ENCODE measurements at regions not wholly inside any gene's neighbourhood (a gene's known extent, or its start where the extent isn't known, plus 50 kb on each side); places are given as distances from the start of the nearest gene placed in this dataset.
"Not testable (repeated sequence)": the region's sequence is repeated elsewhere in the genome, so short reads cannot be mapped to it uniquely, and the experiment has no call there.

- no peaks in the 10 kb centered on the region for H3K27me3 Mint-ChIP-seq (ENCODE audit: low read depth)
- H3K4me1 Mint-ChIP-seq = no peaks in the 10 kb centered on the region
- H3K9me3 Mint-ChIP-seq = peaks cover 38% of the 10 kb centered on the region
- TF ChIP-seq CTCF (IDR thresholded peaks at IDR 0.05; ENCODE audit: unreplicated experiment) = no peak
- H3K36me3 Mint-ChIP-seq = no peaks in the 10 kb centered on the region
- no peak for DNase-seq (ENCODE audit: low spot score in 2 of 2, unreplicated experiment in 2 of 2)
- H3K4me3 Mint-ChIP-seq = no peak overlapping the region
- no peak overlapping the region for H3K27ac Mint-ChIP-seq
Observed at GRCh38 chr3:5505163-5505562, 317.7 kb downstream of the EDEM1 start.

GRCh38 chr3:5505997-5506396 is 318.5 kb downstream of the EDEM1 start:
- no peaks in the 10 kb centered on the region for H3K4me1 Mint-ChIP-seq
- H3K9me3 Mint-ChIP-seq = peaks cover 41% of the 10 kb centered on the region
- H3K27me3 Mint-ChIP-seq (ENCODE audit: low read depth) = no peaks in the 10 kb centered on the region
- H3K36me3 Mint-ChIP-seq = no peaks in the 10 kb centered on the region
- TF ChIP-seq CTCF (IDR thresholded peaks at IDR 0.05; ENCODE audit: unreplicated experiment) = no peak
- no peak overlapping the region for H3K4me3 Mint-ChIP-seq
- no peak overlapping the region for H3K27ac Mint-ChIP-seq
- DNase-seq (ENCODE audit: low spot score in 2 of 2, unreplicated experiment in 2 of 2) = no peak

GRCh38 chr3:5508860-5509259 is 321.4 kb downstream of the EDEM1 start:
- not testable (repeated sequence) for H3K36me3 Mint-ChIP-seq

GRCh38 chr3:5510300-5510699 is 322.8 kb downstream of the EDEM1 start:
- no peak for TF ChIP-seq CTCF (IDR thresholded peaks at IDR 0.05; ENCODE audit: unreplicated experiment)
- no peak for DNase-seq (ENCODE audit: low spot score in 2 of 2, unreplicated experiment in 2 of 2)
- Mint-ChIP-seq H3K36me3 (no peaks in the 10 kb centered on the region), H3K9me3 (peaks cover 72% of the 10 kb centered on the region), H3K4me1 (no peaks in the 10 kb centered on the region), H3K27ac (no peak overlapping the region), H3K4me3 (no peak overlapping the region), H3K27me3 (ENCODE audit: low read depth) (no peaks in the 10 kb centered on the region)

More at GRCh38 chr3:5508860-5509259, 321.4 kb downstream of the EDEM1 start:
- DNase-seq (ENCODE audit: low spot score in 2 of 2, unreplicated experiment in 2 of 2); H3K4me1 Mint-ChIP-seq; H3K27me3 Mint-ChIP-seq (ENCODE audit: low read depth); H3K4me3 Mint-ChIP-seq; H3K27ac Mint-ChIP-seq: not testable (repeated sequence)
- H3K9me3 Mint-ChIP-seq = peaks cover 68% of the 10 kb centered on the region

- no peak for TF ChIP-seq CTCF (IDR thresholded peaks at IDR 0.05; ENCODE audit: unreplicated experiment)
- Mint-ChIP-seq H3K9me3 (peaks cover 33% of the 10 kb centered on the region), H3K4me3 (no peak overlapping the region), H3K36me3 (no peaks in the 10 kb centered on the region), H3K27ac (no peak overlapping the region), H3K27me3 (ENCODE audit: low read depth) (no peaks in the 10 kb centered on the region), H3K4me1 (no peaks in the 10 kb centered on the region)
- no peak for DNase-seq (ENCODE audit: low spot score in 2 of 2, unreplicated experiment in 2 of 2)
Observed at GRCh38 chr3:5517921-5518320, 330.4 kb downstream of the EDEM1 start.

- no peak for DNase-seq (ENCODE audit: low spot score in 2 of 2, unreplicated experiment in 2 of 2)
- Mint-ChIP-seq H3K9me3 (peaks cover 15% of the 10 kb centered on the region), H3K27me3 (ENCODE audit: low read depth) (no peaks in the 10 kb centered on the region), H3K4me3 (no peak overlapping the region), H3K27ac (no peak overlapping the region), H3K36me3 (no peaks in the 10 kb centered on the region), H3K4me1 (no peaks in the 10 kb centered on the region)
- TF ChIP-seq CTCF (IDR thresholded peaks at IDR 0.05; ENCODE audit: unreplicated experiment) = no peak
Observed at GRCh38 chr3:5520237-5520636, 332.7 kb downstream of the EDEM1 start.

Measured in mesothelial cell of epicardium (in vitro differentiated cells).